HepG2 (cell line): ENCODE measurements at regions not wholly inside any gene's neighbourhood (a gene's known extent, or its start where the extent isn't known, plus 50 kb on each side); places are given as distances from the start of the nearest gene placed in this dataset.

Experiments used
- ATAC-seq: fragments of 200-7000 bp; cut with Tn5 transposase; 3 replicates; pipeline ENCODE4 v1.9.1; 2020; ENCODE audit warnings: mild to moderate bottlenecking, moderate library complexity
- BruUV-seq: library from RNA; stranded (reverse); fragments of 400-500 nt; replicated peaks from 2 replicates; lab custom pipeline; 2021; lab: Mats Ljungman, UMichigan
- CTCF ChIA-PET: fragments of 300-600 bp; formaldehyde crosslinking; extraction: SDS; loops from one replicate; lab custom pipeline; 2021; ENCODE audit warnings: low total read pairs, inconsistent platforms, low intra/inter-chr PET ratio; lab: Yijun Ruan, JAX
- POLR2A ChIA-PET: fragments of 350-600 bp; sonication (Branson Sonifier 250); formaldehyde crosslinking; loops from one replicate; lab custom pipeline; 2020; ENCODE audit warnings: antibody characterized with exemption, inconsistent platforms; lab: Yijun Ruan, JAX
- DNase-seq: peaks from one replicate; pipeline ENCODE4 v3.0.0-alpha.2; 2015; ENCODE audit warnings: low spot score
- FAIRE-seq: peaks from 3 replicates; lab custom pipeline; 2011; peaks lifted over from hg19 to GRCh38; lab: Jason Lieb, UNC
- H2AFZ ChIP-seq: one replicate; pipeline ENCODE4 v1.6.1; 2011; ENCODE audit warnings: low read length, inconsistent platforms
- H3K27ac ChIP-seq: fragments of 300-600 bp; 3 replicates; pipeline ENCODE4 v1.8.0; 2011; ENCODE audit warnings: mixed run types, mild to moderate bottlenecking, mixed read lengths, low read length, inconsistent platforms; ENCODE audit not compliant: insufficient read depth; ENCODE audit errors: extremely low read length
- H3K27me3 ChIP-seq, 2 experiments: fragments of 200-600 bp in 1 of 2; 2 replicates in 1 of 2; 3 replicates in 1 of 2; pipeline versions ENCODE4 v1.6.0 to v1.8.0; 2011; ENCODE audit warnings: low read length in 2 of 2, mild to moderate bottlenecking in 2 of 2, moderate library complexity in 2 of 2, inconsistent platforms in 1 of 2; ENCODE audit not compliant: insufficient read depth in 2 of 2, control insufficient read depth in 1 of 2
- H3K36me3 ChIP-seq, 2 experiments: fragments of 200-600 bp in 1 of 2; replicated peaks in 1 of 2; 2 replicates in 1 of 2; 3 replicates in 1 of 2; pipeline versions ENCODE4 v1.5.1 to v1.8.0; 2011; ENCODE audit warnings: low read length in 2 of 2, inconsistent platforms in 1 of 2; ENCODE audit not compliant: insufficient read depth in 2 of 2, control insufficient read depth in 1 of 2
- H3K4me1 ChIP-seq: 2 replicates; pipeline ENCODE4 v1.5.1; 2012; ENCODE audit warnings: low read length, inconsistent platforms; ENCODE audit not compliant: insufficient read depth
- H3K4me2 ChIP-seq: 2 replicates; pipeline ENCODE4 v1.6.0; 2011; ENCODE audit warnings: low read depth, low read length, inconsistent platforms
- H3K4me3 ChIP-seq, 3 experiments: fragments of 200-600 bp in 1 of 3; sonication (generic), shearing (Covaris generic) in 1 of 3; replicated peaks in 1 of 3; 2 replicates each; pipeline ENCODE4 v1.5.1; 2011 to 2016; ENCODE audit warnings: low read length in 3 of 3, inconsistent platforms in 2 of 3, low read depth in 2 of 3, mild to moderate bottlenecking in 2 of 3, control low read depth in 1 of 3, mixed read lengths in 1 of 3; ENCODE audit not compliant: insufficient read depth in 1 of 3
- H3K79me2 ChIP-seq: one replicate; pipeline ENCODE4 v1.6.1; 2011; ENCODE audit warnings: low read length, inconsistent platforms; ENCODE audit not compliant: insufficient read depth
- H3K9ac ChIP-seq: 2 replicates; pipeline ENCODE4 v1.6.0; 2011; ENCODE audit warnings: mild to moderate bottlenecking, low read depth, low read length, inconsistent platforms; ENCODE audit not compliant: insufficient read depth
- H3K9me3 ChIP-seq: 2 replicates; pipeline ENCODE4 v1.5.1; 2012; ENCODE audit warnings: mild to moderate bottlenecking, low read length
- H4K20me1 ChIP-seq: 2 replicates; pipeline ENCODE4 v1.6.0; 2011; ENCODE audit warnings: inconsistent platforms, mild to moderate bottlenecking, low read length, moderate library complexity; ENCODE audit not compliant: insufficient read depth
- ATF7-NPFF ChIP-seq: sonication (generic); formaldehyde crosslinking; IDR thresholded peaks from 2 replicates; pipeline ENCODE4 v1.8.1; 2023; ENCODE audit warnings: mild to moderate bottlenecking, low read depth, missing genetic modification reagents, moderate library complexity
- KDM2A ChIP-seq: sonication (generic); formaldehyde crosslinking; IDR thresholded peaks from 2 replicates; pipeline ENCODE4 v1.4.0; 2020; ENCODE audit warnings: low read depth, missing genetic modification reagents, borderline replicate concordance
- MIER3 ChIP-seq: IDR thresholded peaks from 2 replicates; pipeline ENCODE4 v1.6.1; 2016; ENCODE audit warnings: missing compliant biosample characterization, borderline replicate concordance
- NR2F2 ChIP-seq: IDR thresholded peaks from 2 replicates; pipeline ENCODE4 v1.6.1; 2012; ENCODE audit warnings: low read depth, inconsistent platforms, borderline replicate concordance
- SMARCC2 ChIP-seq: fragments of 450-650 bp; IDR thresholded peaks from 2 replicates; pipeline ENCODE4 v1.6.1; 2017; ENCODE audit warnings: antibody characterized with exemption, mild to moderate bottlenecking
- SNAI1 ChIP-seq: sonication (generic); formaldehyde crosslinking; IDR thresholded peaks from 2 replicates; pipeline ENCODE4 v1.5.0; 2020; ENCODE audit warnings: mild to moderate bottlenecking, missing genetic modification reagents, borderline replicate concordance
- SRSF4 ChIP-seq: fragments of 200-400 bp; formaldehyde crosslinking; IDR thresholded peaks from one replicate; pipeline ENCODE4 v1.6.1; 2018; ENCODE audit warnings: mild to moderate bottlenecking, low read depth, low read length, moderate library complexity; ENCODE audit not compliant: poor library complexity, severe bottlenecking
- ZFAT ChIP-seq: sonication (generic); formaldehyde crosslinking; conservative IDR thresholded peaks from 2 replicates; pipeline ENCODE4 v1.8.1; 2023; ENCODE audit warnings: missing genetic modification reagents, inconsistent platforms
- ZFP90 ChIP-seq: sonication (generic); formaldehyde crosslinking; IDR thresholded peaks from 2 replicates; pipeline ENCODE4 v1.8.0; 2022; ENCODE audit warnings: missing genetic modification reagents, mild to moderate bottlenecking, inconsistent platforms, borderline replicate concordance
- ZNF557 ChIP-seq: sonication (generic); formaldehyde crosslinking; IDR thresholded peaks from 2 replicates; pipeline ENCODE4 v1.4.0; 2020; ENCODE audit warnings: missing genetic modification reagents
- ZNF563 ChIP-seq: sonication (generic); formaldehyde crosslinking; IDR thresholded peaks from 2 replicates; pipeline ENCODE4 v1.8.0; 2022; ENCODE audit warnings: mild to moderate bottlenecking, moderate library complexity, missing genetic modification reagents
- ZNF629 ChIP-seq: sonication (generic); formaldehyde crosslinking; conservative IDR thresholded peaks from 2 replicates; pipeline ENCODE4 v1.5.0; 2020; ENCODE audit warnings: missing genetic modification reagents
- ZNF678 ChIP-seq: sonication (generic); formaldehyde crosslinking; IDR thresholded peaks from 2 replicates; pipeline ENCODE4 v1.4.0; 2020; ENCODE audit warnings: mild to moderate bottlenecking, missing genetic modification reagents
- ZNF7 ChIP-seq: IDR thresholded peaks from 2 replicates; pipeline ENCODE4 v1.6.1; 2016; ENCODE audit warnings: missing biosample characterization, missing genetic modification reagents
- ZNF773 ChIP-seq: sonication (generic); formaldehyde crosslinking; IDR thresholded peaks from 2 replicates; pipeline ENCODE4 v1.4.0; 2020; ENCODE audit warnings: missing genetic modification reagents, borderline replicate concordance
- ZNF777 ChIP-seq: sonication (generic); formaldehyde crosslinking; IDR thresholded peaks from 2 replicates; pipeline ENCODE4 v1.4.0; 2020; ENCODE audit warnings: missing genetic modification reagents
- ZNF878 ChIP-seq: sonication (generic); formaldehyde crosslinking; IDR thresholded peaks from 2 replicates; pipeline ENCODE4 v1.8.1; 2023; ENCODE audit warnings: mild to moderate bottlenecking, missing genetic modification reagents, moderate library complexity
- WGBS: methylation state at CpG from one replicate; pipeline ENCODE4 v1.1.6; 2017; ENCODE audit warnings: low lambda C conversion rate; 5-methylcytosine and 5-hydroxymethylcytosine counted together
- in situ Hi-C: cut with HindIII; loops from 2 replicates; pipeline ENCODE4 v1.10.0; 2017; ENCODE audit warnings: low pct_unique_long_range_greater_than_20kb; ENCODE audit not compliant: extremely low pct_ligation_motif_present
- intact Hi-C: fragments of 100-400 bp; cut with micrococcal nuclease; formaldehyde crosslinking; loops from one replicate; pipeline ENCODE4 v1.10.0; 2022; ENCODE audit not compliant: unreplicated experiment
- TF ChIP-seq, protein P1 (sequence below): sonication (generic); formaldehyde crosslinking; IDR thresholded peaks from 2 replicates; pipeline ENCODE4 v1.4.0; 2020; ENCODE audit warnings: missing genetic modification reagents
- TF ChIP-seq, protein P2 (sequence below): sonication (generic); formaldehyde crosslinking; IDR thresholded peaks from 2 replicates; pipeline ENCODE4 v1.4.0; 2020; ENCODE audit warnings: missing genetic modification reagents
- TF ChIP-seq, protein P3 (sequence below): sonication (generic); formaldehyde crosslinking; IDR thresholded peaks from 2 replicates; pipeline ENCODE4 v1.8.1; 2023; ENCODE audit warnings: missing genetic modification reagents, inconsistent platforms, borderline replicate concordance

DNA sequence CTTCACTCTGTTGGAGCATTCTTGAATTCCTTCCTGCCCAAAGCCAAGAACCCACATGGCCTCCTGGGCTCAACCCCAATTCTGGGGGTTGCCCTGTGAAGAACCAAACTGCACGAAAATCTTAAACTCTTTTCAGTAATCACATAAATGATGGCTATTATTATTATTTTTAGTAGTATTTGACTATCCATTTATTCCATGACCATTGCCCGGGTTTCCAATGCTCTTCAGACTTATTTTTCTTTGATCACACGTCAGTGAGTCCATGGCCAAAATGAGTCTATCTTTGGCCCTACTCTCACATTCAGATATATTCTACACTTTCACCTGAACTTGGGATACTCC is 185.9 kb downstream of the AVL9 start:
- Histone ChIP-seq H3K4me2 (no peak overlapping the region), H2AFZ (no peak overlapping the region), H3K27ac (no peak overlapping the region), H3K4me3 (no peak overlapping the region), H3K9ac (no peak overlapping the region), H3K79me2 (no peaks in the 10 kb centered on the region), H3K36me3 (peaks cover 2 to 5% of the 10 kb centered on the region in 2 experiments; a peak in 4 of 5 replicates), H3K4me1 (no peaks in the 10 kb centered on the region), H3K9me3 (no peaks in the 10 kb centered on the region), H3K27me3 (no peaks in the 10 kb centered on the region), H4K20me1 (no peaks in the 10 kb centered on the region)
- FAIRE-seq (no peak), DNase-seq (no peak), ATAC-seq (no peak)
- TF ChIP-seq MIER3: no peak
- no peak for TF ChIP-seq ZNF773
- no peak for TF ChIP-seq ZNF878 (CRISPR knock-in tag)
- TF ChIP-seq, protein P1, sequence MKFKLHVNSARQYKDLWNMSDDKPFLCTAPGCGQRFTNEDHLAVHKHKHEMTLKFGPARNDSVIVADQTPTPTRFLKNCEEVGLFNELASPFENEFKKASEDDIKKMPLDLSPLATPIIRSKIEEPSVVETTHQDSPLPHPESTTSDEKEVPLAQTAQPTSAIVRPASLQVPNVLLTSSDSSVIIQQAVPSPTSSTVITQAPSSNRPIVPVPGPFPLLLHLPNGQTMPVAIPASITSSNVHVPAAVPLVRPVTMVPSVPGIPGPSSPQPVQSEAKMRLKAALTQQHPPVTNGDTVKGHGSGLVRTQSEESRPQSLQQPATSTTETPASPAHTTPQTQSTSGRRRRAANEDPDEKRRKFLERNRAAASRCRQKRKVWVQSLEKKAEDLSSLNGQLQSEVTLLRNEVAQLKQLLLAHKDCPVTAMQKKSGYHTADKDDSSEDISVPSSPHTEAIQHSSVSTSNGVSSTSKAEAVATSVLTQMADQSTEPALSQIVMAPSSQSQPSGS: no peak
- TF ChIP-seq, protein P2, sequence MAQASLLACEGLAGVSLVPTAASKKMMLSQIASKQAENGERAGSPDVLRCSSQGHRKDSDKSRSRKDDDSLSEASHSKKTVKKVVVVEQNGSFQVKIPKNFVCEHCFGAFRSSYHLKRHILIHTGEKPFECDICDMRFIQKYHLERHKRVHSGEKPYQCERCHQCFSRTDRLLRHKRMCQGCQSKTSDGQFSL (CRISPR knock-in tag): no peak
- no peak for TF ChIP-seq ZNF563 (CRISPR knock-in tag)
- no peak for TF ChIP-seq ZNF678 (CRISPR knock-in tag)
- TF ChIP-seq ATF7-NPFF (CRISPR knock-in tag): no peak
- no peak for TF ChIP-seq ZNF629 (CRISPR knock-in tag)
- TF ChIP-seq ZNF7 (CRISPR knock-in tag): no peak
- TF ChIP-seq SRSF4: no peak
- no peak for TF ChIP-seq NR2F2
- no peak for TF ChIP-seq ZNF777 (CRISPR knock-in tag)
- TF ChIP-seq ZFP90 (CRISPR knock-in tag): no peak
- TF ChIP-seq SMARCC2: no peak
- TF ChIP-seq KDM2A (CRISPR knock-in tag): no peak
- no peak for TF ChIP-seq ZNF557 (CRISPR knock-in tag)
- TF ChIP-seq, protein P3, sequence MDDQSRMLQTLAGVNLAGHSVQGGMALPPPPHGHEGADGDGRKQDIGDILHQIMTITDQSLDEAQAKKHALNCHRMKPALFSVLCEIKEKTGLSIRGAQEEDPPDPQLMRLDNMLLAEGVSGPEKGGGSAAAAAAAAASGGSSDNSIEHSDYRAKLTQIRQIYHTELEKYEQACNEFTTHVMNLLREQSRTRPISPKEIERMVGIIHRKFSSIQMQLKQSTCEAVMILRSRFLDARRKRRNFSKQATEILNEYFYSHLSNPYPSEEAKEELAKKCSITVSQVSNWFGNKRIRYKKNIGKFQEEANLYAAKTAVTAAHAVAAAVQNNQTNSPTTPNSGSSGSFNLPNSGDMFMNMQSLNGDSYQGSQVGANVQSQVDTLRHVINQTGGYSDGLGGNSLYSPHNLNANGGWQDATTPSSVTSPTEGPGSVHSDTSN (CRISPR knock-in tag): no peak
- TF ChIP-seq ZFAT: no peak
- TF ChIP-seq SNAI1 (CRISPR knock-in tag): no peak
- 96% methylated on average over 3 of the region's 3 CpGs for WGBS
- POLR2A ChIA-PET: no interaction called here
- intact Hi-C loops (no loop called here), in situ Hi-C loops (no loop called here)
- CTCF ChIA-PET: no interaction called here
- no TSS peak for BruUV-seq
